HG03064 (cell line): ENCODE measurements at regions not wholly inside any gene's neighbourhood (a gene's known extent, or its start where the extent isn't known, plus 50 kb on each side); places are given as distances from the start of the nearest gene placed in this dataset.

Source experiments
- ATAC-seq: cut with Tn5 transposase; IDR thresholded peaks from one replicate; pipeline ENCODE4 v1.9.1; 2021; ENCODE audit warnings: low read depth; ENCODE audit not compliant: unreplicated experiment

- ATAC-seq: no peak
Measured at GRCh38 chr11:121757480-121758125, 304.8 kb upstream of the SORL1-AS1 start.

GRCh38 chr11:121755906-121756305 is 303.1 kb upstream of the SORL1-AS1 start:
- ATAC-seq: no peak

- ATAC-seq: no peak
Measured at GRCh38 chr11:121755191-121755590, 302.4 kb upstream of the SORL1-AS1 start.

- ATAC-seq: no peak
Measured at GRCh38 chr11:121754598-121754997, 301.8 kb upstream of the SORL1-AS1 start.

- no peak for ATAC-seq
Measured at GRCh38 chr11:121749691-121750090, 296.9 kb upstream of the SORL1-AS1 start.

- no peak for ATAC-seq
Measured at GRCh38 chr11:121748068-121748467, 295.3 kb upstream of the SORL1-AS1 start.

- no peak for ATAC-seq
Measured at GRCh38 chr11:121743285-121743684, 290.5 kb upstream of the SORL1-AS1 start.

GRCh38 chr11:121741761-121742361 is 289.1 kb upstream of the SORL1-AS1 start:
- no peak for ATAC-seq

- no peak for ATAC-seq
Measured at GRCh38 chr11:121741351-121741760, 288.6 kb upstream of the SORL1-AS1 start.

- ATAC-seq: no peak
Measured at GRCh38 chr11:121740902-121741301, 288.1 kb upstream of the SORL1-AS1 start.

- no peak for ATAC-seq
Measured at GRCh38 chr11:121733858-121734257, 281.1 kb upstream of the SORL1-AS1 start.

GRCh38 chr11:121727942-121728341 is 275.2 kb upstream of the SORL1-AS1 start:
- no peak for ATAC-seq

- ATAC-seq: no peak
Measured at GRCh38 chr11:121723246-121723741, 270.5 kb upstream of the SORL1-AS1 start.

GRCh38 chr11:121722431-121723245 is 269.9 kb upstream of the SORL1-AS1 start:
- no peak for ATAC-seq

- no peak for ATAC-seq
Measured at GRCh38 chr11:121721961-121722360, 269.2 kb upstream of the SORL1-AS1 start.

GRCh38 chr11:121721448-121721847 is 268.7 kb upstream of the SORL1-AS1 start:
- ATAC-seq: no peak

GRCh38 chr11:121717296-121717695 is 264.5 kb upstream of the SORL1-AS1 start:
- no peak for ATAC-seq

- no peak for ATAC-seq
Measured at GRCh38 chr11:121716060-121716459, 263.3 kb upstream of the SORL1-AS1 start.

GRCh38 chr11:121715405-121715804 is 262.6 kb upstream of the SORL1-AS1 start:
- ATAC-seq: no peak

GRCh38 chr11:121714351-121714750 is 261.6 kb upstream of the SORL1-AS1 start:
- ATAC-seq: no peak

- no peak for ATAC-seq
Measured at GRCh38 chr11:121711939-121712338, 259.2 kb upstream of the SORL1-AS1 start.
